ENCODE measurements at regions not wholly inside any gene's neighbourhood (a gene's known extent, or its start where the extent isn't known, plus 50 kb on each side); places are given as distances from the start of the nearest gene placed in this dataset.

- Histone ChIP-seq H3K9me1 (replicated peaks; ENCODE audit: control insufficient read depth, extremely low read depth, insufficient read depth, low read length) (no peaks in the 10 kb centered on the region), H3K9ac (replicated peaks; ENCODE audit: extremely low read depth, insufficient read depth, low read length) (no peak overlapping the region), H3K27me3 (ENCODE audit: control insufficient read depth in 2 of 2, insufficient read depth in 2 of 2, low read length in 2 of 2) (no peaks in the 10 kb centered on the region), H3K9me3 (replicated peaks; ENCODE audit: control insufficient read depth, insufficient read depth, low read length) (peaks cover 2% of the 10 kb centered on the region), H3K27ac (ENCODE audit: insufficient read depth, low read depth, low read length) (no peak overlapping the region), H3K4me1 (ENCODE audit: control insufficient read depth, extremely low read depth, insufficient read depth, low read length) (peaks cover 9% of the 10 kb centered on the region), H3K4me2 (ENCODE audit: insufficient read depth, low read length) (no peak overlapping the region), H3K4me3 (replicated peaks in 1 of 3; ENCODE audit: insufficient read depth in 1 of 3, low read depth in 1 of 3, low read length in 3 of 3) (no peak overlapping the region), H2AFZ (ENCODE audit: low read depth, low read length) (no peak overlapping the region), H4K20me1 (replicated peaks; ENCODE audit: control insufficient read depth, extremely low read depth, insufficient read depth, low read length) (no peaks in the 10 kb centered on the region), H3K36me3 (ENCODE audit: control insufficient read depth in 2 of 2, extremely low read depth in 1 of 2, insufficient read depth in 2 of 2, low read length in 2 of 2) (no peaks in the 10 kb centered on the region), H3K79me2 (ENCODE audit: control insufficient read depth, insufficient read depth, low read length) (no peaks in the 10 kb centered on the region)
- no peak for DNase-seq (ENCODE audit: low read depth, low spot score)
- no TSS peak for BruUV-seq (replicated peaks)
- ChIA-PET POLR2A (no interaction called here), CTCF (no interaction called here)
- no peak for TF ChIP-seq MAX (IDR thresholded peaks at IDR 0.05; ENCODE audit: insufficient read depth, insufficient read length)
- no peak for TF ChIP-seq MYC (IDR thresholded peaks at IDR 0.05; ENCODE audit: low read depth, low read length)
- no peak for TF ChIP-seq FOS (IDR thresholded peaks at IDR 0.05; ENCODE audit: borderline replicate concordance, insufficient read depth, low read length)
- TF ChIP-seq CTCF (IDR thresholded peaks at IDR 0.05; ENCODE audit: extremely low read depth in 1 of 2, insufficient read depth in 1 of 2, low read depth in 1 of 2, low read length in 2 of 2), result no peak
- TF ChIP-seq GATA2 (IDR thresholded peaks at IDR 0.05; ENCODE audit: insufficient read depth, insufficient read length, low read depth, low read length), result no peak
- no peak for TF ChIP-seq EZH2 (IDR thresholded peaks at IDR 0.05; ENCODE audit: borderline replicate concordance, low read depth, low read length, severe bottlenecking)
- dilution Hi-C loops (cut with MboI; ENCODE audit: extremely low pct_ligation_motif_present, low sequenced_read_pairs) (no loop called here), intact Hi-C loops (cut with micrococcal nuclease) (no loop called here)
- FAIRE-seq, result no peak
These were observed 786.1 kb downstream of the TFAP2A start for GRCh38 chr6:9628819-9629218.

GRCh38 chr6:9627916-9628315, 787.0 kb downstream of the TFAP2A start:
- H3K4me2 ChIP-seq (ENCODE audit: insufficient read depth, low read length), result no peak overlapping the region
- H3K27ac ChIP-seq (ENCODE audit: insufficient read depth, low read depth, low read length), result no peak overlapping the region
- no peak overlapping the region for H3K9ac ChIP-seq (replicated peaks; ENCODE audit: extremely low read depth, insufficient read depth, low read length)
- FAIRE-seq, result no peak
- DNase-seq (ENCODE audit: low read depth, low spot score), result no peak
- H4K20me1 ChIP-seq (replicated peaks; ENCODE audit: control insufficient read depth, extremely low read depth, insufficient read depth, low read length), result no peaks in the 10 kb centered on the region
- no peaks in the 10 kb centered on the region for H3K27me3 ChIP-seq (ENCODE audit: control insufficient read depth in 2 of 2, insufficient read depth in 2 of 2, low read length in 2 of 2)
- BruUV-seq (replicated peaks), result no TSS peak
- no peaks in the 10 kb centered on the region for H3K36me3 ChIP-seq (ENCODE audit: control insufficient read depth in 2 of 2, extremely low read depth in 1 of 2, insufficient read depth in 2 of 2, low read length in 2 of 2)
- H3K79me2 ChIP-seq (ENCODE audit: control insufficient read depth, insufficient read depth, low read length), result no peaks in the 10 kb centered on the region
- H3K9me3 ChIP-seq (replicated peaks; ENCODE audit: control insufficient read depth, insufficient read depth, low read length), result peaks cover 2% of the 10 kb centered on the region
- H3K9me1 ChIP-seq (replicated peaks; ENCODE audit: control insufficient read depth, extremely low read depth, insufficient read depth, low read length), result no peaks in the 10 kb centered on the region
- ChIA-PET CTCF (no interaction called here), POLR2A (no interaction called here)
- H2AFZ ChIP-seq (ENCODE audit: low read depth, low read length), result no peak overlapping the region
- dilution Hi-C loops (cut with MboI; ENCODE audit: extremely low pct_ligation_motif_present, low sequenced_read_pairs), result no loop called here
- H3K4me3 ChIP-seq (replicated peaks in 1 of 3; ENCODE audit: insufficient read depth in 1 of 3, low read depth in 1 of 3, low read length in 3 of 3), result no peak overlapping the region
- peaks cover 9% of the 10 kb centered on the region for H3K4me1 ChIP-seq (ENCODE audit: control insufficient read depth, extremely low read depth, insufficient read depth, low read length)
- TF ChIP-seq MYC (IDR thresholded peaks at IDR 0.05; ENCODE audit: low read depth, low read length) (no peak), FOS (IDR thresholded peaks at IDR 0.05; ENCODE audit: borderline replicate concordance, insufficient read depth, low read length) (no peak), EZH2 (IDR thresholded peaks at IDR 0.05; ENCODE audit: borderline replicate concordance, low read depth, low read length, severe bottlenecking) (no peak), MAX (IDR thresholded peaks at IDR 0.05; ENCODE audit: insufficient read depth, insufficient read length) (no peak)
- intact Hi-C loops (cut with micrococcal nuclease), result no loop called here
